ENCODE measurements at regions not wholly inside any gene's neighbourhood (a gene's known extent, or its start where the extent isn't known, plus 50 kb on each side); places are given as distances from the start of the nearest gene placed in this dataset.

DNA sequence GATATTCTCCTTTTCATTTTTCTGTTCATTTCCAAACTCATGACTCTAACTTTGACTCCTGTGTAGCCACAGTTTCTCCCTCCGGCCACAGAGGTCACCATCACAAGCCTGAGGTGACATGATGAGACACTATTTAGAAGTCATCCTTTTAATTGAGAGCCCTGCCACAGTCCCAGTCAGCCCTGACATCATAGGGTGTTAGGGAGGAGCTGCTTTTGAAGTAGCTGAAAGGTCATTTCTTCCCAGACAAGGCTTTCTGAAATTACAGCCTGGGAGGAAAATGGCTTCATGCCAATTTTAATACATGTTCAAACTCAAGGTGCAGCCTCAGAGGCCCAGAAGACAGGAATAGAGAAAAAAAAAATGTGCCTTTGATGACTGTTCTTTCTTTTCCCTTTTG is 532.8 kb upstream of the TGFBR2 start:
- H3K23me2 ChIP-seq (ENCODE audit: low read depth, low read length) = 0 out of 2 replicates have a peak, but pooled peaks cover 3% of the 10 kb centered on the region
- no peak overlapping the region for H2AFZ ChIP-seq (ENCODE audit: low read length)
- H2BK12ac ChIP-seq (ENCODE audit: low read depth, low read length) = no peak overlapping the region
- no peak overlapping the region for H2BK15ac ChIP-seq (ENCODE audit: low read length)
- no peak overlapping the region for H2BK20ac ChIP-seq (ENCODE audit: low read length)
- ChIA-PET POLR2A (ENCODE audit: partially characterized antibody) (no interaction called here), CTCF (ENCODE audit: partially characterized antibody) (interaction anchor here (0.5 to 2.6 kb wide), 6 partner anchors 13 to 1345 kb away, joined by 3 to 10 read pairs (median 4); no protein-coding TSS in a partner anchor)
- H3K27ac ChIP-seq (ENCODE audit: low read depth, low read length) = no peak overlapping the region
- no peak overlapping the region for H3K14ac ChIP-seq (ENCODE audit: insufficient read length)
- no peak overlapping the region for H3K4me3 ChIP-seq (ENCODE audit: extremely low read depth in 1 of 4, insufficient read depth in 2 of 4, low read depth in 3 of 4, low read length in 4 of 4)
- no peak overlapping the region for H2AK5ac ChIP-seq (ENCODE audit: low read depth, low read length)
- H3K9me3 ChIP-seq (ENCODE audit: insufficient read depth in 2 of 2, low read depth in 1 of 2, low read length in 1 of 2) = no peaks in the 10 kb centered on the region
- no peak overlapping the region for H3K9ac ChIP-seq (replicated peaks in 1 of 4; ENCODE audit: extremely low read depth in 1 of 4, low read depth in 3 of 4, low read length in 3 of 4)
- H4K91ac ChIP-seq (replicated peaks; ENCODE audit: insufficient read length, low read length) = no peak overlapping the region
- no peaks in the 10 kb centered on the region for H3K79me2 ChIP-seq (ENCODE audit: control insufficient read depth in 1 of 2, insufficient read depth in 2 of 2, low read length in 2 of 2)
- H4K8ac ChIP-seq (ENCODE audit: extremely low read depth, insufficient read depth, low read length) = no peak overlapping the region
- peaks cover under 1 to 11% (median 4%) of the 10 kb centered on the region in 4 experiments; a peak in 6 of 7 replicates for H3K27me3 ChIP-seq (replicated peaks in 1 of 4; ENCODE audit: control insufficient read depth in 3 of 4, extremely low read depth in 1 of 4, insufficient read depth in 3 of 4, low read length in 3 of 4)
- no peak overlapping the region for H3K4ac ChIP-seq (replicated peaks; ENCODE audit: insufficient read length, low read depth, low read length)
- no peak overlapping the region for H3K56ac ChIP-seq (replicated peaks; ENCODE audit: insufficient read length, low read depth, low read length)
- H3K4me2 ChIP-seq (ENCODE audit: insufficient read depth in 1 of 2, low read depth in 2 of 2, low read length in 2 of 2) = no peak overlapping the region
- H3K23ac ChIP-seq (ENCODE audit: insufficient read length) = no peak overlapping the region
- H4K5ac ChIP-seq (ENCODE audit: insufficient read length, low read depth, low read length) = no peak overlapping the region
- FAIRE-seq = no peak
- H4K20me1 ChIP-seq (replicated peaks in 1 of 2; ENCODE audit: control insufficient read depth in 1 of 2, insufficient read depth in 2 of 2, low read length in 2 of 2) = no peaks in the 10 kb centered on the region
- no peak overlapping the region for H2BK120ac ChIP-seq (replicated peaks; ENCODE audit: low read depth, low read length)
- WGBS, 2 experiments (ENCODE audit: extremely low coverage in 1 of 2, insufficient coverage in 1 of 2, insufficient read length in 1 of 2, insufficient replicate concordance in 2 of 2, low coverage in 1 of 2, low lambda C conversion rate in 2 of 2, missing lambda C conversion rate in 1 of 2) = 100% methylated on average over 1 of the region's 1 CpG; no CpG with 5 or more reads in 1 of the 2 experiments
- H3K36me3 ChIP-seq (ENCODE audit: control insufficient read depth in 2 of 4, insufficient read depth in 4 of 4, low read length in 3 of 4) = no peaks in the 10 kb centered on the region
- no peak overlapping the region for H3K18ac ChIP-seq (ENCODE audit: extremely low read depth, low read length)
- no peaks in the 10 kb centered on the region for H3K4me1 ChIP-seq (replicated peaks in 1 of 4; ENCODE audit: control insufficient read depth in 3 of 4, insufficient read depth in 4 of 4, low read length in 3 of 4)
- H3K79me1 ChIP-seq (ENCODE audit: low read depth, low read length) = no peaks in the 10 kb centered on the region
- no peak overlapping the region for H2BK5ac ChIP-seq (ENCODE audit: low read depth, low read length)
- DNase-seq (ENCODE audit: low read depth in 1 of 2, low spot score in 2 of 2) = no peak
- TF ChIP-seq TCF12 (IDR thresholded peaks at IDR 0.05; ENCODE audit: low read depth, low read length) (no peak), EGR1 (IDR thresholded peaks at IDR 0.05; ENCODE audit: borderline replicate concordance, low read depth, low read length) (no peak), KDM5A (IDR thresholded peaks at IDR 0.05; ENCODE audit: low read length) (no peak), RNF2 (IDR thresholded peaks at IDR 0.05; ENCODE audit: borderline replicate concordance, low read depth, low read length, missing control alignments, poor library complexity, severe bottlenecking) (no peak), NANOG (IDR thresholded peaks at IDR 0.05; ENCODE audit: insufficient read depth, low read depth, low read length, poor library complexity, severe bottlenecking) (no peak), CREB1 (IDR thresholded peaks at IDR 0.05) (no peak), SIN3A (conservative IDR thresholded peaks at IDR 0.05 in 1 of 2, IDR thresholded peaks at IDR 0.05 in 1 of 2; ENCODE audit: low read depth in 1 of 2, low read length in 2 of 2) (no peak), SIX5 (IDR thresholded peaks at IDR 0.05; ENCODE audit: low read depth, low read length) (no peak), POU5F1 (IDR thresholded peaks at IDR 0.05; ENCODE audit: low read depth, low read length) (no peak), ASH2L (IDR thresholded peaks at IDR 0.05; ENCODE audit: low read length) (no peak), SAP30 (IDR thresholded peaks at IDR 0.05; ENCODE audit: insufficient read depth, insufficient replicate concordance, low read length) (no peak), RBBP5 (IDR thresholded peaks at IDR 0.05; ENCODE audit: borderline replicate concordance, low read depth, low read length) (no peak), BCL11A (IDR thresholded peaks at IDR 0.05; ENCODE audit: low read depth in 2 of 2, low read length in 2 of 2) (no peak)
- TF ChIP-seq, protein P1, sequence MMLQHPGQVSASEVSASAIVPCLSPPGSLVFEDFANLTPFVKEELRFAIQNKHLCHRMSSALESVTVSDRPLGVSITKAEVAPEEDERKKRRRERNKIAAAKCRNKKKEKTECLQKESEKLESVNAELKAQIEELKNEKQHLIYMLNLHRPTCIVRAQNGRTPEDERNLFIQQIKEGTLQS (IDR thresholded peaks at IDR 0.05; ENCODE audit: insufficient read depth, low read depth, low read length) = no peak
